Mucosa of stomach (tissue), 1 donor: ENCODE measurements at regions not wholly inside any gene's neighbourhood (a gene's known extent, or its start where the extent isn't known, plus 50 kb on each side); places are given as distances from the start of the nearest gene placed in this dataset.
"Not testable (repeated sequence)": the region's sequence is repeated elsewhere in the genome, so short reads cannot be mapped to it uniquely, and the experiment has no call there.

Source experiments
- H3K27me3 ChIP-seq: one replicate; pipeline ENCODE4 v1.7.0; 2013; ENCODE audit warnings: mild to moderate bottlenecking, low read length; ENCODE audit not compliant: control insufficient read depth, insufficient read depth
- H3K36me3 ChIP-seq: one replicate; pipeline ENCODE4 v1.7.0; 2013; ENCODE audit warnings: low read length; ENCODE audit not compliant: control insufficient read depth, insufficient read depth
- H3K4me1 ChIP-seq: one replicate; pipeline ENCODE4 v1.7.0; 2013; ENCODE audit warnings: mild to moderate bottlenecking, low read length; ENCODE audit not compliant: control insufficient read depth, insufficient read depth
- H3K4me3 ChIP-seq: one replicate; pipeline ENCODE4 v1.7.0; 2013; ENCODE audit warnings: low read length
- H3K9ac ChIP-seq: one replicate; pipeline ENCODE4 v1.7.0; 2013; ENCODE audit warnings: mild to moderate bottlenecking, low read length, moderate library complexity
- H3K9me3 ChIP-seq: one replicate; pipeline ENCODE4 v1.7.0; 2013; ENCODE audit warnings: mild to moderate bottlenecking, low read length, moderate library complexity; ENCODE audit not compliant: control insufficient read depth
- donor health status: Pancreatic carcinoma.

GRCh38 chr4:189846094-189846493 is 94.6 kb upstream of the FRG1 start:
- H3K4me3 ChIP-seq, H3K4me1 ChIP-seq, H3K36me3 ChIP-seq, H3K9me3 ChIP-seq, H3K27me3 ChIP-seq, H3K9ac ChIP-seq: not testable (repeated sequence)

DNA sequence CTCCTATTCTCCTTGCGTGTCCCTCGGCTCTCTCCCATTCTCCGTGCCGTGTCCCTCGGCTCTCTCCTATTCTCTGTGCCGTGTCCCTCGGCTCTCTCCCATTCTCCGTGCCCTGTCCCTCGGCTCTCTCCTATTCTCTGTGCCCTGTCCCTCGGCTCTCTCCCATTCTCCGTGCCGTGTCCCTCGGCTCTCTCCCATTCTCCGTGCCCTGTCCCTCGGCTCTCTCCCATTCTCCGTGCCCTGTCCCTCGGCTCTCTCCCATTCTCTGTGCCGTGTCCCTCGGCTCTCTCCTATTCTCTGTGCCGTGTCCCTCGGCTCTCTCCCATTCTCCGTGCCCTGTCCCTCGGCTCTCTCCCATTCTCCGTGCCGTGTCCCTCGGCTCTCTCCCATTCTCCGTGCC is 94.1 kb upstream of the FRG1 start:
- not testable (repeated sequence) for H3K9ac ChIP-seq, H3K9me3 ChIP-seq, H3K4me1 ChIP-seq

DNA sequence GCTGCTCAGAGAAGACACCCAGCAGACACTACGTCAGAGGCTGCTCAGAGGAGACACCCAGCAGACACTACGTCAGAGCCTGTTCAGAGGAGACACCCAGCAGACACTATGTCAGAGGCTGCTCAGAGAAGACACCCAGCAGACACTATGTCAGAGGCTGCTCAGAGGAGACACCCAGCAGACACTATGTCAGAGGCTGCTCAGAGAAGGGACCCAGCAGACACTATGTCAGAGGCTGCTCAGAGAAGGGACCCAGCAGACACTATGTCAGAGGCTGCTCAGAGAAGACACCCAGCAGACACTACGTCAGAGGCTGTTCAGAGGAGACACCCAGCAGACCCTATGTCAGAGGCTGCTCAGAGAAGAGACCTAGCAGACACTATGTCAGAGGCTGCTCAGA is 92.0 kb upstream of the FRG1 start:
- H3K36me3 ChIP-seq, H3K9me3 ChIP-seq, H3K9ac ChIP-seq, H3K27me3 ChIP-seq, H3K4me1 ChIP-seq, H3K4me3 ChIP-seq: not testable (repeated sequence)

More for the DNA sequence above, 94.1 kb upstream of the FRG1 start:
- H3K4me3 ChIP-seq, H3K36me3 ChIP-seq, H3K27me3 ChIP-seq: not testable (repeated sequence)

GRCh38 chr4:189850239-189850856 is 90.3 kb upstream of the FRG1 start:
- H3K27me3 ChIP-seq = no peaks in the 10 kb centered on the region
- H3K36me3 ChIP-seq = no peaks in the 10 kb centered on the region
- H3K9me3 ChIP-seq = no peaks in the 10 kb centered on the region
- H3K9ac ChIP-seq = no peak overlapping the region
- H3K4me3 ChIP-seq = no peak overlapping the region
- no peaks in the 10 kb centered on the region for H3K4me1 ChIP-seq

GRCh38 chr4:189858435-189858834 is 82.2 kb upstream of the FRG1 start:
- no peak overlapping the region for H3K9ac ChIP-seq
- H3K27me3 ChIP-seq = no peaks in the 10 kb centered on the region
- no peaks in the 10 kb centered on the region for H3K9me3 ChIP-seq
- no peaks in the 10 kb centered on the region for H3K36me3 ChIP-seq
- no peaks in the 10 kb centered on the region for H3K4me1 ChIP-seq
- no peak overlapping the region for H3K4me3 ChIP-seq

GRCh38 chr4:189861101-189861500 is 79.6 kb upstream of the FRG1 start:
- H3K4me1 ChIP-seq = no peaks in the 10 kb centered on the region
- H3K9ac ChIP-seq = no peak overlapping the region
- no peaks in the 10 kb centered on the region for H3K36me3 ChIP-seq
- H3K9me3 ChIP-seq = no peaks in the 10 kb centered on the region
- H3K27me3 ChIP-seq = no peaks in the 10 kb centered on the region
- H3K4me3 ChIP-seq = no peak overlapping the region

GRCh38 chr4:189869236-189869635 is 71.4 kb upstream of the FRG1 start:
- no peaks in the 10 kb centered on the region for H3K4me1 ChIP-seq
- H3K36me3 ChIP-seq = no peaks in the 10 kb centered on the region
- H3K9me3 ChIP-seq = no peaks in the 10 kb centered on the region
- no peak overlapping the region for H3K4me3 ChIP-seq
- no peaks in the 10 kb centered on the region for H3K27me3 ChIP-seq
- H3K9ac ChIP-seq = no peak overlapping the region

DNA sequence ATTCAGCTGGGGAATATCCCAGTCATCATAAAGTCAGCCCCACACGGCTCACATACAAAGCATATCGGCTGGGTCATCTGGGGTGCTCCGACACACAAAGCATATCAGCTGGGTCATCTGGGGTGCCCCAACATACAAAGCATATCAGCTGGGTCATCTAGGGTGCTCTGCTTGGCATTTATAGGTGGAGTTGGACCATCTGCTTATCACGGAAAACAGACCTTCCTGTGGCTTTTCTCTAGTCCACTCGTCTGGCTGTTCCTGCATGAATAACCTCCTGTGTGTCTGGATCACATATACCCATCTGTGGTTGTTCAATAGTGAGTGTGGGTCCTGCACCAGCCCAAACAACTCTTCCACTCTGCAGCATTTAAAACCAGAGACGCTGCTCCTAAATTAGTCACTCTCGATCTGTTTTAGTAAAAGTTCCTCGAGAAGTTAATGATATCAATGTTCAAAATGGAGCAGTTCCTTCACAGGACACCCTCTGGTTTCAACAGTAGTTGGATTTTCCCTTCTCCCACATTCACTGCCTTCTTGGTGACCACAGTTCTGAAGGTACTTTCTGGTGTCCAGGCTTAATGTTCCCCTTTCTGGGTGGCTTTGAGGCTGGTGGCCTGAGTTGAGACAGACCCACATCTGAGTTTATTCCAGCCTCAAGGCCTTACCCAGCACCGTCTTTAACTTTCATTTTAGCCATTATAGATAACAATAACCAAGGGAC is 70.0 kb upstream of the FRG1 start:
- Histone ChIP-seq H3K36me3 (no peaks in the 10 kb centered on the region), H3K9ac (no peak overlapping the region), H3K27me3 (no peaks in the 10 kb centered on the region), H3K4me1 (no peaks in the 10 kb centered on the region), H3K9me3 (no peaks in the 10 kb centered on the region), H3K4me3 (no peak overlapping the region)

DNA sequence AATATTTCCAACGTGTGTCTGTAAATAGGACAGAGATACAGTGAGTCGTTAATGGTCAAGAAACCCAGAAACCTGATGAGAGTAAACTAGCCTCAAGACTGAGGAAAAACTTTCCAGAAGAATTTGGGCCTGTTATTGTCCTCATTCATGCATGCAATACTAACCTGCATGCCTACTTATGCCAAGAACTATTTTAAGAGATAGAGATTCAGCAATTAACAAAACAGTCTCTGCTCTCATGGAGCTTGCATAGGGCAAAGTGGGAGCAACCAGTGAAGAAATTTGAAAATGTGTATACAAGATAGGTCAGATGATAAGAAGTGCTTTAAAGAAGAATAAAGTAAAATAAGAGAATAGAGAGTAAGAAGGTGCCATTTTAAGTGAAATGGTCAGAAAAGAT is 66.1 kb upstream of the FRG1 start:
- H3K27me3 ChIP-seq = no peaks in the 10 kb centered on the region
- H3K4me3 ChIP-seq = no peak overlapping the region
- H3K36me3 ChIP-seq = no peaks in the 10 kb centered on the region
- H3K9ac ChIP-seq = no peak overlapping the region
- H3K9me3 ChIP-seq = no peaks in the 10 kb centered on the region
- H3K4me1 ChIP-seq = no peaks in the 10 kb centered on the region

DNA sequence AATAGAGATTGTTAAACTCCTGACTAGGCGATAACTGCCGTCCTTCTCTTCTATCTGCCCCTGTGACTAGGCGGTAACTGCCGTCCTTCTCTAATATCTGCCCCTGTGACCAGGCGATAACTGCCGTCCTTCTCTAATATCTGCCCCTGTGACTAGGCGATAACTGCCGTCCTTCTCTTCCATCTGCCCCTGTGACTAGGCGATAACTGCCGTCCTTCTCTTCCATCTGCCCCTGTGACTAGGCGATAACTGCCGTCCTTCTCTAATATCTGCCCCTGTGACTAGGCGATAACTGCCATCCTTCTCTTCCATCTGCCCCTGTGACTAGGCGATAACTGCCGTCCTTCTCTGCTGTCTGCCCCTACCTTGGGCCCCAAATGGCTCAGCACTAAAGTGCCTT is 59.5 kb upstream of the FRG1 start:
- not testable (repeated sequence) for H3K9me3 ChIP-seq, H3K27me3 ChIP-seq, H3K4me1 ChIP-seq, H3K4me3 ChIP-seq, H3K9ac ChIP-seq, H3K36me3 ChIP-seq

DNA sequence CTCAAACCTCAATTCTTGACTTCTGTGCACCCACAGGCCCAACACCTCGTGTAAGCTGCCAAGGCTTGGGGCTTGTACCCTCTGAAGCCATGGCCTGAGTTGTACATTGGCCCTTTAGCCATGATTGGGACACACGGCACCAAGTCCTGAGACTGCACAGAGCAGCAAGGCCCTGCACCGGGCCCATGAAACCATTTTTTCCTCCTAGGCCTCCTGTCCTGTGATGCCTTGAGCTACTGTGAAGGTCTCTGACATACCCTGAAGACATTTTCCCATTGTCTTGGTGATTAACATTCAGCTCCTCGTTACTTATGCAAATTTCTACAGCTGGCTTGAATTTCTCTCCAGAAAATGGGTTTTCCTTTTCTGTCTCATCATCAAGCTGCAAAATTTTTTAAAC is 52.3 kb upstream of the FRG1 start:
- not testable (repeated sequence) for H3K36me3 ChIP-seq, H3K9ac ChIP-seq, H3K4me1 ChIP-seq, H3K4me3 ChIP-seq, H3K27me3 ChIP-seq, H3K9me3 ChIP-seq
